ENCODE measurements at regions not wholly inside any gene's neighbourhood (a gene's known extent, or its start where the extent isn't known, plus 50 kb on each side); places are given as distances from the start of the nearest gene placed in this dataset.

DNA sequence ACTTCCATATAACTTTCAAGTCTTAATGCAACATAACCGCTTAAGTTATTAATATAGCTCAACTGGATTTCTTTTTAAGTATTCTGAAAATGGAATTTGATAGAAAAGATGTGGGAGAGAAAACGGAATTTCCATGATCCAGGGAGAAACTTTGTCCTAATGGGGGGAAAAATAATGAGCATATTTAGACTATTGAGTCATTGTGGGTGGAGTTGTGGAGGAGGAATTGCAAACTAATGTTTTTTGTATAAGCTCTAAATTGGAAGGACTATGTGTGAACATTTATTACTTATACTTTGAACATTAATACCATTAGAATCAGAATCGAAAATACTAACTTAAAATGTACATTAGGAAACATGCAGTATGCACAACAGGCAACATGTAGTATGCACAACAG lies 159.9 kb upstream of the NEGR1 start:
- DNase-seq (ENCODE audit: low read depth) = no peak
- no peak overlapping the region for H3K4me3 ChIP-seq (ENCODE audit: low read depth, low read length)
- TF ChIP-seq, protein P1, sequence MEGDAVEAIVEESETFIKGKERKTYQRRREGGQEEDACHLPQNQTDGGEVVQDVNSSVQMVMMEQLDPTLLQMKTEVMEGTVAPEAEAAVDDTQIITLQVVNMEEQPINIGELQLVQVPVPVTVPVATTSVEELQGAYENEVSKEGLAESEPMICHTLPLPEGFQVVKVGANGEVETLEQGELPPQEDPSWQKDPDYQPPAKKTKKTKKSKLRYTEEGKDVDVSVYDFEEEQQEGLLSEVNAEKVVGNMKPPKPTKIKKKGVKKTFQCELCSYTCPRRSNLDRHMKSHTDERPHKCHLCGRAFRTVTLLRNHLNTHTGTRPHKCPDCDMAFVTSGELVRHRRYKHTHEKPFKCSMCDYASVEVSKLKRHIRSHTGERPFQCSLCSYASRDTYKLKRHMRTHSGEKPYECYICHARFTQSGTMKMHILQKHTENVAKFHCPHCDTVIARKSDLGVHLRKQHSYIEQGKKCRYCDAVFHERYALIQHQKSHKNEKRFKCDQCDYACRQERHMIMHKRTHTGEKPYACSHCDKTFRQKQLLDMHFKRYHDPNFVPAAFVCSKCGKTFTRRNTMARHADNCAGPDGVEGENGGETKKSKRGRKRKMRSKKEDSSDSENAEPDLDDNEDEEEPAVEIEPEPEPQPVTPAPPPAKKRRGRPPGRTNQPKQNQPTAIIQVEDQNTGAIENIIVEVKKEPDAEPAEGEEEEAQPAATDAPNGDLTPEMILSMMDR (IDR thresholded peaks at IDR 0.05; ENCODE audit: insufficient read depth, low read depth, low read length) = no peak

DNA sequence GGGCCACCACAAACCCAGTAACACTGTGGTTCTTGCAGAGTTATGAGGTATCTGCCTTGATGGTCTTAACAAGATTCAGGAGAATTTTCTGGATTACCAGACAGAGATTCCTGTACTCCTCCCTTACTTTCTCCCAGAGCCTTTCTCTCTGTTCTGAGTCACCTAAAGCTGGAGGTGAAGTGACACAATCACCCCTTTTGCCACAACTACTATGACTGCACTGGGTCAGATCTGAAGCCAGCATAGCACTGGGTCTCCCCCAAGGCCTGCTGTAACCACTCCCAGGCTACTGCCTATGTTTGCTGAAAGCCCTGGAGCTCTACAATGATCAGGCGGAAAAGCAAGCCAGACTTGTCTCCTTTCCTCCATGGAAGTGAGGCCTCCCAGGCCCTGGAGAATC lies 156.7 kb upstream of the NEGR1 start:
- no peak overlapping the region for H3K4me3 ChIP-seq (ENCODE audit: low read depth, low read length)
- DNase-seq (ENCODE audit: low read depth) = peak; percentile 6
- TF ChIP-seq, protein P1 (IDR thresholded peaks at IDR 0.05; ENCODE audit: insufficient read depth, low read depth, low read length) = no peak

DNA sequence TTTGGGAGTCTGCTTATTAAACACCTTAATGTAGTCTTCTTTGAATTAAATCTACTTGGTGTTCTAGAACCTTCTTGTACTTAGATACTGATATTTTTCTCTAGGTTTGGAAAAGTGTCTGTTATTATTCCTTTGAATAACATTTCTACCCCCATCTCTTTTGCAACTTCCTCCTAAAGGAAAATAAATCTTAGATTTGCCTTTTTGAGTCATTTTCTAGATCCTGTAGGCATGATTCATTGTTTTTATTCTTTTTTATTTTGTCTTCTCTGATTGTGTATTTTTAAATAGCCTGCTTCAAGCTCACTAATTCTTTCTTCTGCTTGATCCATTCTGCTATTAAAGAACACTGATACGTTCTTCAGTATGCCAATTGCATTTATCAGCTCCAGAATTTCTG lies 155.9 kb upstream of the NEGR1 start:
- peak; percentile 11 for DNase-seq (ENCODE audit: low read depth)
- no peak overlapping the region for H3K4me3 ChIP-seq (ENCODE audit: low read depth, low read length)
- TF ChIP-seq, protein P1 (IDR thresholded peaks at IDR 0.05; ENCODE audit: insufficient read depth, low read depth, low read length) = no peak

DNA sequence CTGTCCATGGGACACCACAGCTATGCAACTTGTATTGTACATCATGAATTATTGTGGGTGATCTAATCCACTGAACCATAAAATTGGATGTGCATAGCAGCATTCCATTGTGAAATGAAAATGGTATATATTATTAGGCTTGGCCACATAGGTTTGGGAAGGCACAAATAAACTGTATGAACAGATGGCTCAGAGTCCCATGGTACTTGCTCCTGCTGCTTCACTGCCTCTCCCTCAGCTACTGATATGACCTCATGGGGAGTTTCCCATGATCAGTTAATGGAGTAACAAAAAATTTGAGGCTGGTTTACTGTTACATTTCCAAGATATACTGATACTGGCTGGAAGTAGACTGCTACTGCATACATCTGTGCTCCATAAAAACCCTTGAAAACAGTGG lies 152.7 kb upstream of the NEGR1 start:
- DNase-seq (ENCODE audit: low read depth) = peak; percentile 14
- TF ChIP-seq, protein P1 (IDR thresholded peaks at IDR 0.05; ENCODE audit: insufficient read depth, low read depth, low read length) = no peak
- no peak overlapping the region for H3K4me3 ChIP-seq (ENCODE audit: low read depth, low read length)

DNA sequence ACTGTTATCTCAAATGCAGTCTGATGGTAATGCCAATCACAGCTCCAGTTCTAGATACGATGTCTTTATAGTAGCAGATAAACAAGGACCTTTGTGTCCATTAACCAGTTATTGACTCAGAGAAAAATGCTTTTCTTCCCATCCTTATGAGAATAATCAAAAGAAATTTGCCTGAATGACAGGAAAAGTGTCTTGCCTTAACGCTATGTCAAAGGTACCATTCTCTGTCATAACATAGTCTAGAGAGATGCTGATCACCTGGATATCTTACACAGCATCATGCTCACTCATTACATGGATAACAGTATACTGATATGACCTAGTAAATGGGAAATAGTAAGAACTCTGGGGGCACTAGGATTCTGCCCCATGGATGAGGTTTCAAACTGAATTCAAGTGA lies 151.7 kb upstream of the NEGR1 start:
- H3K4me3 ChIP-seq (ENCODE audit: low read depth, low read length) = no peak overlapping the region
- DNase-seq (ENCODE audit: low read depth) = no peak
- TF ChIP-seq, protein P1 (IDR thresholded peaks at IDR 0.05; ENCODE audit: insufficient read depth, low read depth, low read length) = no peak

DNA sequence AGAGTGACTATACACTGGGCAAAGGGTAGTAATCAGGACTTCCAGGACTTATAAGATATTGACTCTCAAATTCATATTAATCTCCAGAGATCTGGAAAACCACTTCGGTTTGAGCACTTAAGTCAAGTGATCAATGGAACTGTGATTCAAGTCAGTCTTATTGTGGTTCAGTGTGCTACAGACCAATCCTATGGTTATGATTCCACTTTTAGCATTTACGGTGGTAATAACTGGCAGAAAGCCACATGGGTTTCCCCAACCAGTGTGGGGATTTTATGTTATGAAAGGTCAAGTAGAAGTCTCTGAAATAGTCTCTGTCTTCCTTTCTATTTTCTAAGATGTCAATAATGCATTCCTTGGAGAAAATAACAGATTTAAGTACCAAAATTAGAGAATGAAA lies 151.3 kb upstream of the NEGR1 start:
- no peak overlapping the region for H3K4me3 ChIP-seq (ENCODE audit: low read depth, low read length)
- DNase-seq (ENCODE audit: low read depth) = no peak
- TF ChIP-seq, protein P1 (IDR thresholded peaks at IDR 0.05; ENCODE audit: insufficient read depth, low read depth, low read length) = no peak

DNA sequence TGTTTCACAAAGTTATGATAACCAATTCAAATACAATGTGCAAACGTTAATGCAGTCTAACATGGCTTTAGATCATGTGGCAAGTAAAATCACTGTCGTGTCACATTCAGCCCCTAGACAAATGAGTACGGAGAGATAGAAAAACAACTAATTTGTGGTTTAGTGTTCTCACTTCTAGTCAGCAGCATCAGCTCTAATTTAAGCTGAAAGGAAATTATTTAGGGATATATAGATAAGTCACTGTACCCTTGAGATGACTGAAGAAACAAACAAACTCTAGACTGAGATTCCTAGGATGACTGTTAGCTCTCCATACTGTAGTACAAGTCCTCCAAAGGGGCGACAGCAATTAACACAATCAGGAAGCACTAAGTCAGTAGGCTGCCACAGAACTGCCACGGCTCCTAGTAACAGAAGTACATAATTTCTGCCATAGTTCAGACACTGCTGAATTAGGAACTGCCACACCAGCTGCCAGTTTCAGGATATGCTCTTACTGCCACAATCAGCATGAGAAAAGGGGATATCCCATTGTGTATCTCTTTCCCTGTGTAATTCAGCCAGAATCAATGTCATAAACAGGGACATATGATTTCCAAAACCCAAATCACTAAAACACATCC lies 150.4 kb upstream of the NEGR1 start:
- H3K4me3 ChIP-seq (ENCODE audit: low read depth, low read length) = no peak overlapping the region
- TF ChIP-seq, protein P1 (IDR thresholded peaks at IDR 0.05; ENCODE audit: insufficient read depth, low read depth, low read length) = no peak
- no peak for DNase-seq (ENCODE audit: low read depth)
